IMR-90 (cell line): ENCODE measurements at regions not wholly inside any gene's neighbourhood (a gene's known extent, or its start where the extent isn't known, plus 50 kb on each side); places are given as distances from the start of the nearest gene placed in this dataset.

Experiments
- ATAC-seq: fragments of 200-7000 bp; cut with Tn5 transposase; 2 replicates; pipeline ENCODE4 v1.9.1; 2020; ENCODE audit warnings: low read depth, mild to moderate bottlenecking, moderate library complexity
- BruUV-seq: library from RNA; stranded (reverse); fragments of 400-500 nt; replicated peaks from 2 replicates; lab custom pipeline; 2021; lab: Mats Ljungman, UMichigan
- CTCF ChIA-PET: fragments of 300-600 bp; formaldehyde crosslinking; extraction: SDS; loops from one replicate; lab custom pipeline; 2021; ENCODE audit warnings: antibody characterized with exemption; lab: Yijun Ruan, JAX
- POLR2A ChIA-PET: fragments of 300-600 bp; sonication (Branson Sonifier 250); formaldehyde crosslinking; loops from one replicate; lab custom pipeline; 2022; ENCODE audit warnings: antibody characterized with exemption; ENCODE audit not compliant: unreplicated experiment; lab: Charles Lee
- DNase-seq: peaks from one replicate; pipeline ENCODE4 v3.0.0; 2013
- H2AFZ ChIP-seq: replicated peaks from 2 replicates; pipeline ENCODE3; 2013; ENCODE audit warnings: low read length, mild to moderate bottlenecking; ENCODE audit not compliant: poor library complexity
- H2AK5ac ChIP-seq: 2 replicates; pipeline ENCODE4 v1.6.1; 2013; ENCODE audit warnings: low read depth, low read length, inconsistent platforms
- H2AK9ac ChIP-seq: replicated peaks from 2 replicates; pipeline ENCODE3; 2013; ENCODE audit warnings: mild to moderate bottlenecking, low read depth, low read length, moderate library complexity; ENCODE audit not compliant: poor library complexity
- H2BK120ac ChIP-seq: 2 replicates; pipeline ENCODE4 v1.6.1; 2013; ENCODE audit warnings: low read depth, low read length, inconsistent platforms
- H2BK15ac ChIP-seq: 3 replicates; pipeline ENCODE4 v1.6.1; 2013; ENCODE audit warnings: low read depth, low read length, inconsistent platforms
- H2BK20ac ChIP-seq: 2 replicates; pipeline ENCODE4 v1.6.1; 2013; ENCODE audit warnings: low read depth, mild to moderate bottlenecking, inconsistent platforms, low read length, moderate library complexity
- H2BK5ac ChIP-seq: 2 replicates; pipeline ENCODE4 v1.6.1; 2013; ENCODE audit warnings: mild to moderate bottlenecking, low read depth, low read length, inconsistent platforms; ENCODE audit not compliant: poor library complexity, severe bottlenecking
- H3K14ac ChIP-seq: replicated peaks from 2 replicates; pipeline ENCODE4 v1.6.1; 2013; ENCODE audit warnings: low read depth, low read length, inconsistent platforms
- H3K18ac ChIP-seq: 2 replicates; pipeline ENCODE4 v1.6.1; 2013; ENCODE audit warnings: low read depth, low read length, control low read depth
- H3K23ac ChIP-seq: 2 replicates; pipeline ENCODE4 v1.6.1; 2013; ENCODE audit warnings: low read depth, low read length, inconsistent platforms
- H3K27ac ChIP-seq: 2 replicates; pipeline ENCODE4 v1.5.1; 2013; ENCODE audit warnings: mild to moderate bottlenecking, control low read depth, low read length; ENCODE audit not compliant: insufficient read depth
- H3K27me3 ChIP-seq: 2 replicates; pipeline ENCODE4 v1.6.1; 2013; ENCODE audit warnings: low read length; ENCODE audit not compliant: control insufficient read depth, insufficient read depth
- H3K36me3 ChIP-seq: 2 replicates; pipeline ENCODE4 v1.6.1; 2013; ENCODE audit warnings: low read length, mixed read lengths; ENCODE audit not compliant: control insufficient read depth, insufficient read depth
- H3K4ac ChIP-seq: 2 replicates; pipeline ENCODE4 v1.6.1; 2013; ENCODE audit warnings: low read depth, low read length, inconsistent platforms
- H3K4me1 ChIP-seq: 2 replicates; pipeline ENCODE4 v1.6.1; 2013; ENCODE audit warnings: low read length, mixed read lengths; ENCODE audit not compliant: control insufficient read depth, insufficient read depth
- H3K4me2 ChIP-seq: 2 replicates; pipeline ENCODE4 v1.6.1; 2013; ENCODE audit warnings: low read depth, mild to moderate bottlenecking, control low read depth, low read length, moderate library complexity
- H3K4me3 ChIP-seq: 2 replicates; pipeline ENCODE4 v1.5.1; 2013; ENCODE audit warnings: low read depth, mild to moderate bottlenecking, control low read depth, low read length, moderate library complexity; ENCODE audit not compliant: insufficient read depth
- H3K56ac ChIP-seq: 2 replicates; pipeline ENCODE4 v1.6.1; 2013; ENCODE audit warnings: low read length, inconsistent platforms; ENCODE audit not compliant: insufficient read depth; ENCODE audit errors: extremely low read depth
- H3K79me1 ChIP-seq, 2 experiments: 2 replicates each; pipeline ENCODE4 v1.6.1; 2013; ENCODE audit warnings: low read length in 2 of 2, inconsistent platforms in 1 of 2, low read depth in 1 of 2
- H3K9ac ChIP-seq: 2 replicates; pipeline ENCODE4 v1.6.1; 2013; ENCODE audit warnings: low read depth, low read length, control low read depth
- H3K9me1 ChIP-seq: 2 replicates; pipeline ENCODE4 v1.6.1; 2013; ENCODE audit warnings: low read length, inconsistent platforms; ENCODE audit not compliant: insufficient read depth
- H3K9me3 ChIP-seq: 2 replicates; pipeline ENCODE4 v1.6.1; 2013; ENCODE audit warnings: low read length; ENCODE audit not compliant: control insufficient read depth, insufficient read depth
- H4K20me1 ChIP-seq: 2 replicates; pipeline ENCODE4 v1.6.1; 2013; ENCODE audit warnings: low read length, inconsistent platforms; ENCODE audit not compliant: insufficient read depth
- H4K5ac ChIP-seq: 2 replicates; pipeline ENCODE4 v1.6.1; 2013; ENCODE audit warnings: mild to moderate bottlenecking, low read depth, low read length, control low read depth
- H4K8ac ChIP-seq, 2 experiments: 2 replicates each; pipeline ENCODE4 v1.6.1; 2013; ENCODE audit warnings: low read depth in 2 of 2, low read length in 2 of 2, control low read depth in 1 of 2, inconsistent platforms in 1 of 2
- H4K91ac ChIP-seq: 2 replicates; pipeline ENCODE4 v1.6.1; 2013; ENCODE audit warnings: low read depth, low read length, inconsistent platforms; ENCODE audit not compliant: insufficient read depth
- BHLHE40 ChIP-seq: fragments of 150-350 bp; IDR thresholded peaks from 2 replicates; pipeline ENCODE4 v1.6.1; 2016; ENCODE audit warnings: mild to moderate bottlenecking, low read depth, low read length
- CEBPB ChIP-seq: IDR thresholded peaks from 2 replicates; pipeline ENCODE4 v1.6.1; 2012; ENCODE audit warnings: low read depth, low read length, improper control_type of control experiment
- CHD1 ChIP-seq: IDR thresholded peaks from 2 replicates; pipeline ENCODE4 v1.6.1; 2012; ENCODE audit warnings: low read depth, low read length, improper control_type of control experiment
- CTCF ChIP-seq: conservative IDR thresholded peaks from 2 replicates; pipeline ENCODE4 v1.5.1; 2012; ENCODE audit warnings: mild to moderate bottlenecking, low read depth, low read length, improper control_type of control experiment
- FOS ChIP-seq: fragments of 150-350 bp; IDR thresholded peaks from 2 replicates; pipeline ENCODE4 v1.6.1; 2016; ENCODE audit warnings: low read depth, low read length
- MAFK ChIP-seq: IDR thresholded peaks from 2 replicates; pipeline ENCODE4 v1.6.1; 2012; ENCODE audit warnings: low read depth, low read length, improper control_type of control experiment
- MAZ ChIP-seq: IDR thresholded peaks from 2 replicates; pipeline ENCODE4 v1.6.1; 2012; ENCODE audit warnings: low read depth, mild to moderate bottlenecking, low read length, improper control_type of control experiment, moderate library complexity, borderline replicate concordance
- MXI1 ChIP-seq: IDR thresholded peaks from 2 replicates; pipeline ENCODE4 v1.6.1; 2012; ENCODE audit warnings: low read depth, mild to moderate bottlenecking, low read length, moderate library complexity, borderline replicate concordance
- NFE2L2 ChIP-seq: fragments of 150-350 bp; IDR thresholded peaks from 2 replicates; pipeline ENCODE4 v1.6.1; 2016; ENCODE audit warnings: low read depth, mild to moderate bottlenecking, low read length
- POLR2A ChIP-seq: IDR thresholded peaks from 2 replicates; pipeline ENCODE4 v1.6.1; 2012; ENCODE audit warnings: mild to moderate bottlenecking, low read depth, low read length
- RAD21 ChIP-seq: IDR thresholded peaks from 2 replicates; pipeline ENCODE4 v1.6.1; 2012; ENCODE audit warnings: low read length, improper control_type of control experiment
- RCOR1 ChIP-seq: IDR thresholded peaks from 2 replicates; pipeline ENCODE4 v1.6.1; 2012; ENCODE audit warnings: mild to moderate bottlenecking, low read length, improper control_type of control experiment; ENCODE audit not compliant: insufficient replicate concordance
- RFX5 ChIP-seq: IDR thresholded peaks from 2 replicates; pipeline ENCODE4 v1.8.0; 2012; ENCODE audit warnings: low read depth, mild to moderate bottlenecking, low read length, moderate library complexity
- SMC3 ChIP-seq: fragments of 150-350 bp; IDR thresholded peaks from 2 replicates; pipeline ENCODE4 v1.6.1; 2016; ENCODE audit warnings: low read depth, mild to moderate bottlenecking, antibody characterized with exemption, low read length, moderate library complexity
- USF2 ChIP-seq: fragments of 150-350 bp; IDR thresholded peaks from 2 replicates; pipeline ENCODE4 v1.6.1; 2017; ENCODE audit warnings: mild to moderate bottlenecking, antibody characterized with exemption, low read length, low read depth
- WGBS, 2 experiments: methylation state at CpG; one replicate each; pipeline versions ENCODE4 v1.1.5 to v1.1.7; 2013; ENCODE audit warnings: missing lambda C conversion rate in 2 of 2; ENCODE audit not compliant: insufficient read length in 1 of 2; ENCODE audit errors: extremely low coverage in 2 of 2; 5-methylcytosine and 5-hydroxymethylcytosine counted together
- dilution Hi-C: fragments of 300-500 bp; cut with HindIII; formaldehyde crosslinking; loops from one replicate; pipeline ENCODE4 v1.14.3; 2018; ENCODE audit warnings: low sequenced_read_pairs; ENCODE audit not compliant: unreplicated experiment
- in situ Hi-C: fragments of 300-500 bp; cut with MboI; formaldehyde crosslinking; loops from 3 replicates; pipeline ENCODE4 v1.14.3; 2019; ENCODE audit warnings: low sequenced_read_pairs, inconsistent platforms, mixed read lengths
- intact Hi-C: fragments of 100-400 bp; cut with micrococcal nuclease; formaldehyde crosslinking; loops from 2 replicates; pipeline ENCODE4 v1.10.0; 2022
- TF ChIP-seq, protein P1 (sequence below): fragments of 150-350 bp; IDR thresholded peaks from 2 replicates; pipeline ENCODE4 v1.6.1; 2016; ENCODE audit warnings: low read depth, mild to moderate bottlenecking, low read length, moderate library complexity, borderline replicate concordance

DNA sequence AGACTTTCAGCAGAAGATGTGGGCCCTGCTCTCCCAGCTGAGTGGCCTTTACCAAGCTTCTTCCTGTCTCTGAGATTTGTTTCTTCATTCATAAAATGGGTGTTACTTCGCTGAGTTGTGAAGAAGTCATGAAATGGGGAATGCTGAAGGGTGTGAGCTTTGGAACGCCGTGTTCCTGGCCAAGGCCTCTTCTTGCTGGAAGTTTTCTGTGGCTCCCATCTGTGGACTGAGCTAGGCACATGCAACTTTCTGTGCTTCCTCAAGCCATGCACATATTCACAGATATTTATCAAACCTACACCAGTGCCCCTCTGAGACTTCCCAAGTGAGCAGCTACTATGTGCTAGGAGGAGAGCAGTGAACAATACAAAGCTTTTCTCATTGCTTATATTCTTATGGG lies 106.3 kb upstream of the JUN start:
- dilution Hi-C loops: no loop called here
- H2AFZ ChIP-seq: no peak overlapping the region
- peaks cover 2% of the 10 kb centered on the region; the same call in 1 of the 2 replicates for H3K4me1 ChIP-seq
- no CpG with 5 or more reads among the region's 3 CpGs for WGBS, 2 experiments
- H3K23ac ChIP-seq: no peak overlapping the region
- H3K9me1 ChIP-seq: no peaks in the 10 kb centered on the region; the same call in 1 of the 2 replicates
- H3K27ac ChIP-seq: no peak overlapping the region
- H2BK15ac ChIP-seq: no peak overlapping the region
- POLR2A ChIA-PET: no interaction called here
- H4K91ac ChIP-seq: no peak overlapping the region
- no peak overlapping the region for H3K4ac ChIP-seq
- in situ Hi-C loops: no loop called here
- H3K79me1 ChIP-seq: no peaks in the 10 kb centered on the region
- H3K27me3 ChIP-seq: no peaks in the 10 kb centered on the region
- no peak overlapping the region for H3K4me2 ChIP-seq
- H3K4me3 ChIP-seq: no peak overlapping the region
- TF ChIP-seq BHLHE40: no peak
- TF ChIP-seq, protein P1, sequence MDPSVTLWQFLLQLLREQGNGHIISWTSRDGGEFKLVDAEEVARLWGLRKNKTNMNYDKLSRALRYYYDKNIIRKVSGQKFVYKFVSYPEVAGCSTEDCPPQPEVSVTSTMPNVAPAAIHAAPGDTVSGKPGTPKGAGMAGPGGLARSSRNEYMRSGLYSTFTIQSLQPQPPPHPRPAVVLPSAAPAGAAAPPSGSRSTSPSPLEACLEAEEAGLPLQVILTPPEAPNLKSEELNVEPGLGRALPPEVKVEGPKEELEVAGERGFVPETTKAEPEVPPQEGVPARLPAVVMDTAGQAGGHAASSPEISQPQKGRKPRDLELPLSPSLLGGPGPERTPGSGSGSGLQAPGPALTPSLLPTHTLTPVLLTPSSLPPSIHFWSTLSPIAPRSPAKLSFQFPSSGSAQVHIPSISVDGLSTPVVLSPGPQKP: no peak
- no peak for TF ChIP-seq CHD1
- TF ChIP-seq RCOR1: no peak
- TF ChIP-seq MXI1: no peak
- no peak for TF ChIP-seq FOS
- no peak for TF ChIP-seq CEBPB
- no peak for TF ChIP-seq POLR2A
- no peak for TF ChIP-seq RFX5
- TF ChIP-seq NFE2L2: no peak
- no peak for TF ChIP-seq CTCF
- TF ChIP-seq RAD21: no peak
- TF ChIP-seq MAZ: no peak
- no peak for TF ChIP-seq MAFK
- TF ChIP-seq SMC3: no peak
- TF ChIP-seq USF2: no peak
- no peak overlapping the region for H4K5ac ChIP-seq
- no peaks in the 10 kb centered on the region for H3K9me3 ChIP-seq
- H4K20me1 ChIP-seq: no peaks in the 10 kb centered on the region
- no peak overlapping the region for H3K9ac ChIP-seq
- H2AK5ac ChIP-seq: no peak overlapping the region; the same call in 1 of the 2 replicates
- CTCF ChIA-PET: no interaction called here
- intact Hi-C loops: no loop called here
- H3K56ac ChIP-seq: no peak overlapping the region
- H3K36me3 ChIP-seq: no peaks in the 10 kb centered on the region
- no peak for DNase-seq
- ATAC-seq: no peak
- H2BK120ac ChIP-seq: no peak overlapping the region
- H2BK5ac ChIP-seq: no peak overlapping the region
- no peak overlapping the region for H2BK20ac ChIP-seq
- no peak overlapping the region for H4K8ac ChIP-seq
- no TSS peak for BruUV-seq
- H3K18ac ChIP-seq: no peak overlapping the region
- H2AK9ac ChIP-seq: no peak overlapping the region
- no peak overlapping the region for H3K14ac ChIP-seq
